HG02943 (cell line): ENCODE measurements at regions not wholly inside any gene's neighbourhood (a gene's known extent, or its start where the extent isn't known, plus 50 kb on each side); places are given as distances from the start of the nearest gene placed in this dataset.
"Not testable (repeated sequence)": the region's sequence is repeated elsewhere in the genome, so short reads cannot be mapped to it uniquely, and the experiment has no call there.

Source experiments
- ATAC-seq: cut with Tn5 transposase; IDR thresholded peaks from one replicate; pipeline ENCODE4 v1.9.1; 2021; ENCODE audit warnings: mild to moderate bottlenecking, low read depth, moderate library complexity; ENCODE audit not compliant: unreplicated experiment

GRCh38 chr2:235105821-235106359 lies 154.1 kb downstream of the SH3BP4 start:
- ATAC-seq = no peak

- no peak for ATAC-seq
Observed at GRCh38 chr2:235106874-235107639, 155.2 kb downstream of the SH3BP4 start.

DNA sequence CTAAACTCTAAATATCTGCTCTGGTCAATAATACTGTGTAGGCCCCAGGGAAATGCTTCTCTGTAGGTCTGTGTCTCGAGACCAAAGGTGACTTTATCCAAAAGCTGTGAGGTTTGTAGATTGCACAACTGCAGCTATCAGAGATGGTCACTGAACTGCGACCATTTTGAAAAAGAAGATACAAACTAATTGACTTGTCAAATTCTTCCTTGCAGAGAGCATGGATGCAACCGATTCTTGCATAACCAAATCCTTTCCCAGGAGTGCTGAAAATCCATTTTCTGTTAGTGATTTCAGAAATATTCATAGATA lies 155.8 kb downstream of the SH3BP4 start:
- ATAC-seq = no peak

DNA sequence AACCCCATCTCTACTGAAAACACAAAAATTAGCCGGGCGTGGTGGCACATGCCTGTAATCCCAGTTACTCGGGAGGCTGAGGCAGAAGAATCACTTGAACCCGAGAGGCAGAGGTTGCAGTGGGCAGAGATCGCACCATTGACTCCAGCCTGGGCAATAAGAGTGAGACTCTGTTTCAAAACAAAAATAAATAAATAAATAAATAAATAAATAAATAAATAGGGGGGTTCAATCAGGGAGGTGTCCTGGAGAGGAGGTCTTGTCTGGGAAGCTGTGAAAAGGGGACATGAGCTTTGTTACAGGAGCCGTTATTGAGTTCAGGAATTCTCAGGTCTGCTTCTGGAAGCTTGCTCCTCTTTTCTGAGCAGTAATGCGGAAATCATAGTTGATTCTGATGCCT lies 157.7 kb downstream of the SH3BP4 start:
- not testable (repeated sequence) for ATAC-seq

DNA sequence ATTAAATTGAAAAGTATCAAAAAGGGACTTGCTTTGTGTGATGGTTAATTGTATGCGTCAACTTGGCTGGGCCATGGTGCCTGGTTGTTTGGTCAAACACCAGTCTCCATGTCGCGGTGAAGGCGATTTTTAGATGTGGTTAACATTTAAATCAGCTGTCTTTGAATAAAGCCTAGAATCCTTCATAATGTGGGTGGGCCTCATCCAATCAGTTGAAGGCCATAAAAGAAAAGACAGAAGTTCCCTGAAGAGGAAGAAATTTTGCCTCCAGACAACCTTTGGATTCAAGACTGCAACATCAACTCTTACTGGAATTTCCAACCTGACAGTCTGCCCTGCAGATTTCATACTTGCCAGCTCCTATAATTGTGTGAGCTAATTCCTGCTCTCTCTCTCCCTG lies 160.5 kb downstream of the SH3BP4 start:
- ATAC-seq = no peak

DNA sequence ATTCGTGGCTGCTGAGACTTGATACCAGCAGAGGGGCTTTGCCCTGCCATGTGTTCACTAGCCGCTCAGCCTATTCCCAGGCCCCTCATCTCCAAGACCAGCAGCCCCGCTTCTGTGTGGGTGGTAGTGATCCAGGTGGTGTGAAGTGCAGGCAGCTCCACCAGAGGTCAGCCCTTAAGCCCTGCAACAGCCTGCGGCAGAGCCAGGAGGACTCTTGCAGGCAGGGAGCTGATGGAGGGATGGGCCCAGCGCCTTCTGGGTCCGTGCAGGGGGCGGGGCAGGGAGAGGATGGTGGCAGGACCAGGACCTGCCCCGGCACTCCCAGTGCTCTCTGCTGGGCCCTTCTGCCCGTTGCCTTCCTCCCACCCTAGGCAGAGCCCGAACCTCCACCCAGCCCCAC lies 162.0 kb downstream of the SH3BP4 start:
- no peak for ATAC-seq

GRCh38 chr2:235114286-235114685 lies 162.5 kb downstream of the SH3BP4 start:
- no peak for ATAC-seq

DNA sequence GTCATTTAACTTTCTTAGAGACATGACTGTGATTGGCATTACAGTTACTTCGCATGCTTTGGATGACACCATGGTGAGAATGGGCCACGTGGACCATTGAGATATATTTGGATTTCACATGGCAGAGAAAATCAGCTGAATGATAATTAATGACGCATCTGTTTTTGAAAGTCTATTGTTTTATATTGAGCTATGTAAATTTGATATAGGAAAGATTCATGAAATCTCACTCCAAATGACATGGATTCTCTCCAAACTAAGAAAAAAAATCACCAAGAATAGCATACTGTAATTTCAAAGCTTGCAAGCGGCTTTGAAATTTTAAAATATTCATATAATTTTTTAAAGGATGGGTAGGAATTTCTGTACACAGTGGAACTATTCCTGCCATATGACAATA lies 163.7 kb downstream of the SH3BP4 start:
- no peak for ATAC-seq

- no peak for ATAC-seq
Observed at GRCh38 chr2:235116885-235117492, 165.2 kb downstream of the SH3BP4 start.

DNA sequence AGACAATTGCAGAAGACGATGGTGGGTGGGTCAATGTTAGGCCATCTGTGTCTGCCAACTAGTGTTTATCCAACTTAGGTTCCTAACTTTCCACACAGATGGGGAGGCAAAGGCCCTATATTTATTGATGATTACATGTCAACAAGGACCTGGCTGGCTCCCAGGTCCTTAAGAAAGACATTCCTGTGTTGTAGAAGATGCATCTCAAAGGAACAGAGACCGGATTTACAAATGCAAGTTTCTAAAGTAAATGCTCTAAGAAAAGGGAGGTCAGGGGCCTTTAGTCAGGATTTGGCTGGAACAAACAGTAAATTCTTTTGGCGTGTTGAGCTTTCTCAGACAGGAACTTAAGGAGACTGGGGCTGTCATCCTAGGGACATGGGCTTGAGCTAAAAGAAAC lies 175.0 kb downstream of the SH3BP4 start:
- ATAC-seq = no peak

- no peak for ATAC-seq
Observed at GRCh38 chr2:235127931-235128330, 176.1 kb downstream of the SH3BP4 start.

GRCh38 chr2:235129850-235130249 lies 178.0 kb downstream of the SH3BP4 start:
- ATAC-seq = no peak

- no peak for ATAC-seq
Observed at GRCh38 chr2:235131334-235132305, 179.8 kb downstream of the SH3BP4 start.

- no peak for ATAC-seq
Observed at GRCh38 chr2:235132651-235133050, 180.8 kb downstream of the SH3BP4 start.

- ATAC-seq = no peak
Observed at GRCh38 chr2:235133837-235134236, 182.0 kb downstream of the SH3BP4 start.

DNA sequence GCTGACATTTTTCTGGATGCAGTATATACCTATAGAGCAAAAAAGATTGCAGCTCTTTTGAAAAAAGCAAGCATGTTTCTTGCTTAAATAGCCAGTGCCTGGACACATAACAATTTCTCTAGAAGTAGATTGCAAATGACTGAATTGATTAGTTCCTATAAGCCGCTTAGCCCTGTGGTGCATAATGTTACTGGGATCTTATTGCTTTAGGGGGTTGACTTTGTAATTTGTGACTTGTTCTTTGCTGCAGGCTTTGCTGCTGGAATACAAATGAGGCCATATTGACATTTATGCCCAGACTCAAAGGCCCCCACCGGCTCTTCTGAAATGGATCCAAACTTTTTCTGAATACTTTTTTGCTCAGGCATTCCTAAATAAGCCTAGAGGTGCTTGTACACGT lies 182.6 kb downstream of the SH3BP4 start:
- ATAC-seq = no peak

- ATAC-seq = no peak
Observed at GRCh38 chr2:235135195-235135965, 183.6 kb downstream of the SH3BP4 start.

- no peak for ATAC-seq
Observed at GRCh38 chr2:235135990-235136561, 184.3 kb downstream of the SH3BP4 start.

GRCh38 chr2:235138339-235138738 lies 186.5 kb downstream of the SH3BP4 start:
- no peak for ATAC-seq
